CMK (cell line): ENCODE measurements at regions not wholly inside any gene's neighbourhood (a gene's known extent, or its start where the extent isn't known, plus 50 kb on each side); places are given as distances from the start of the nearest gene placed in this dataset.
"Not testable (repeated sequence)": the region's sequence is repeated elsewhere in the genome, so short reads cannot be mapped to it uniquely, and the experiment has no call there.

Experiments
- DNase-seq: peaks from one replicate; pipeline ENCODE4 v3.0.0-alpha.2; 2010; ENCODE audit warnings: low read depth

DNA sequence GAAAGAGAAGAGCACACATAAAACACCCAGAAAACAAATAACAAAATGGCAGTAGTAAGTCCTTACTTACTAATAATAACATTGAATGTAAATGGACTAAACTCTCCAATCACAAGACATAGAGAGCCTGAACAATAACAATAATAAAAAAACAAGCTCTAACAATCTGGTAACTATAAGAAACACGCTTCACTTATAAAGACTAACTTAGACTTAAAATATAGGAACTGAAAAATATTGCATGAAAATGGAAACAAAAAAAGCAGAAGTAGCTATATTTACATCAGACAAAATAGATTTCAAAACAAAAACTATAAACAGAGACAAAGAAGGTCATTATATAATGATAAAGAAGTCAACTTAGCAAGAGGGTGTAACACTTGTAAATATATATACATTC lies 83.1 kb upstream of the LYPLAL1 start:
- no peak for DNase-seq

DNA sequence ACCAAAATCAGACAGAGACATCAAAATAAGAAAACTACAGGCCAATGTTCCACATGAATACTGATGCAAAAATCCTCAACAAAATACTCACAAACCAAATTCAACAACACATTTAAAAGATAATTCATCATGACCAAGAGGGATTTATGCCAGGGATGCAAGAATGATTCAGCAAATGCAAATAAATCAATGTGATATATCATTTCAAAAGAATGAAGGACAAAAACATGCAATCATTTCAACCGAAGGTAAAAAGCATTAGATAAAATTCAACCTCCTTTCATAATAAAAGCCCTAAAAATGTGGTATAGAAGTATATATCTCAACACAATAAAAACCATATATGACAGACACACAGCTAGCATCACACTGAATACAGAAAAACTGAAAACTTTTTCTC lies 81.5 kb upstream of the LYPLAL1 start:
- no peak for DNase-seq

- no peak for DNase-seq
Observed at GRCh38 chr1:219099307-219099706, 74.4 kb upstream of the LYPLAL1 start.

GRCh38 chr1:219100059-219100458 lies 73.6 kb upstream of the LYPLAL1 start:
- no peak for DNase-seq

DNA sequence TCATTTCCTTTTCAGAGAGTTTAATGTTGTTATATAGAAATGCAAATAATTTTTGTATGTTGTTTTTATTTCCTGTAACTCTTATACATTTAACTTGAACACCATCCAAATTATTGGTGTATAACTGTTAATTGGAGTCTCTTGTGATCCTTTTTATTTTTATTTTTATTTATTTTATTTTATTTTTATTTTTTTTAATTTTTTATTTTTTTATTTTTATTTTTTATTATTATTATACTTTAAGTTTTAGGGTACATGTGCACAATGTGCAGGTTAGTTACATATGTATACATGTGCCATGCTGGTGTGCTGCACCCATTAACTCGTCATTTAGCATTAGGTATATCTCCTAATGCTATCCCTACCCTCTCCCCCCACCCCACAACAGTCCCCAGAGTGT lies 71.2 kb upstream of the LYPLAL1 start:
- not testable (repeated sequence) for DNase-seq

DNA sequence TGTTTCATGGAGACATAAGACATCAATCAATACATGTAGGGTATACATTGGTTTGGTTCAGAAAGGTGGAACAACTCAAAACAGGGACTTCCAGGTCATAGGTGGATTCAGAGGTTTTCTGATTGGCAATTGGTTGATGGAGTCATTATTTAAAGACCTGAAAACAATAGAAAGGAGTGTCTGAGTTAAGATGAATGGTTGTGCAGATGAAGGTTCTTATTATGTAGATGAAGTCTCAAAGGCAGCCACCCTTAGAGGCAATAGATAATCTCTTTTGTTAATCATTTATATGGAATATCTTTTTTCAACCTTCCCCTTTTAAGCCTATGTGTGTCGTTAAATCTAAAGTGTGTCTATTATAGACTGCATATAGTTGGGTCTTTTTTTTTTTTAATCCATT lies 67.8 kb upstream of the LYPLAL1 start:
- no peak for DNase-seq

DNA sequence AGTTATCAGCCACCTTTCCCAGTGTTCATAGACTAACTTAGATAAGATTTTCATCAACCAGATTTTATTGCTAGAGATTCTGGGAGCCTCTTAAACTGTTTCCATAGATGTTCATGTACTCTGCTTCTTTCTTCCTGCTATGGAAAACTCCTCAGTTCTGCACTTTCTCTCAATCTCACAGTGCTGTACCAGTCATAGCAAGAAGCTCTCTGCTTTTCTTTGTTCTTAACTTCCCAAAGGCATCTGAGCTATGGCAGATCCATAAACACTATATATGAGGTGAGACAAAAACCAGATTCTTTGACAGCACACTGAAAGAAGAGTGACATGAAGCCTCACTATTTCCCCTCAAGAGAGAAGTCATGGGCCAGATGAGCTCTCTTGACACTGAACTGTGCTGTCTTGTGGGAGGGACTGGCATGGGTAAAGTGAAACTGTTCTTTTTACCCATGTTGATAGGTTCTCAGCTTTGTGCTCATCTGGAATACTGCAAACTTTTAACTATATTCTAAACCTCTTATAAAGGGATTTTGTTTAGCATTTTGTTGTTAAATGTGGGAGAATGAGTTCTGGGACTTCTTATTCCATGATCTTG lies 64.2 kb upstream of the LYPLAL1 start:
- DNase-seq = no peak

DNA sequence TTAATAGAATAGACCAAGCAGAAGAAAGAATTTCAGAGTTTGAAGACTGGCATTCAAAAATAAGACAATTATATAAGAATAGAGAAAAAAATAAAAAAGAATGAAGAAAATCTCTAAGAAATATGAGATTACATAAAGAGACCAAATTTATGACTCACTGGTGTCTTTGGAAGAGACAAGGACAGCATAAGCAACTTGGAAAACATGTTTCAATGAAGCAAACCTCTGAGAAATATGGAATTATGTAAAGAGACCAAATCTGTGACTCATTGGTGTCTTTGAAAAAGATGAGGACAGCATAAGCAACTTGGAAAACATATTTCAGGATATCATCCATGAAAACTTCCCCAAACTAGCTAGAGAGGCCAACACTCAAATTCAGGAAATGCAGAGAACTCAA lies 60.4 kb upstream of the LYPLAL1 start:
- DNase-seq = no peak

DNA sequence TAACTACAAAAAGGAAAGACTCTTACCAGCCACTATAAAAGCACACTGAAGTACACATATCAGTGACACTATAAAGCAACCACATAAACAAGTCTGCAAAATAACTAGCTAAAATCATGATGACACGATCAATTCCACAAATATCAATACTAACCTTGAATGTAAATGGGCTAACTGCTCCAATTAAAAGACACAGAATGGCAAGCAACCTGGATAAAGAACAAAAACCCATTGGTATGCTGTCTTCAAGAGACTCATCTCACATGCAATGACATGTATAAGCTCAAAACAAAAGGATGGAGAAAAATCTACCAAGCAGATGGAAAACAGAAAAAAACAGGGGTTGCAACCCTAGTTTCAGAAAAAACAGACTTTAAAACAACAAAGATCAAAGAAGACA lies 59.7 kb upstream of the LYPLAL1 start:
- DNase-seq = no peak

DNA sequence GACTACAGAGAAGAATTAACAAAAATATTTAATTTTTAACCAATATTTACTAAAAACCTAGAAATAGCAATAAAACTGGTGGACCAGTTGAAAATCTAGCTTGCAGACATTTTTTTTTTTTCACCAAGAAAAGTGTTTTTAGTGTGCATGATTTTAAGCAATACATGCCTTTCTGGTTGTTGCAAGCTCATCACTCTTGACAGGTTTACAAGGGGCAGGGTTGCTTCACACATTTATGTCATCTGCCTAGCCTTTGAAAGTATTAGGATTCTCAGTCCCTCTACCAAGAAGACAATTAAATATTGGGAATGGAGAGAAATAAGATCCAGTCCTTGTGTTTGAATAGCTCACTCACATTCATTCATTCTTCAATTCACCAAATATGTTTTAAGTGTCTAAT lies 53.8 kb upstream of the LYPLAL1 start:
- DNase-seq = no peak

DNA sequence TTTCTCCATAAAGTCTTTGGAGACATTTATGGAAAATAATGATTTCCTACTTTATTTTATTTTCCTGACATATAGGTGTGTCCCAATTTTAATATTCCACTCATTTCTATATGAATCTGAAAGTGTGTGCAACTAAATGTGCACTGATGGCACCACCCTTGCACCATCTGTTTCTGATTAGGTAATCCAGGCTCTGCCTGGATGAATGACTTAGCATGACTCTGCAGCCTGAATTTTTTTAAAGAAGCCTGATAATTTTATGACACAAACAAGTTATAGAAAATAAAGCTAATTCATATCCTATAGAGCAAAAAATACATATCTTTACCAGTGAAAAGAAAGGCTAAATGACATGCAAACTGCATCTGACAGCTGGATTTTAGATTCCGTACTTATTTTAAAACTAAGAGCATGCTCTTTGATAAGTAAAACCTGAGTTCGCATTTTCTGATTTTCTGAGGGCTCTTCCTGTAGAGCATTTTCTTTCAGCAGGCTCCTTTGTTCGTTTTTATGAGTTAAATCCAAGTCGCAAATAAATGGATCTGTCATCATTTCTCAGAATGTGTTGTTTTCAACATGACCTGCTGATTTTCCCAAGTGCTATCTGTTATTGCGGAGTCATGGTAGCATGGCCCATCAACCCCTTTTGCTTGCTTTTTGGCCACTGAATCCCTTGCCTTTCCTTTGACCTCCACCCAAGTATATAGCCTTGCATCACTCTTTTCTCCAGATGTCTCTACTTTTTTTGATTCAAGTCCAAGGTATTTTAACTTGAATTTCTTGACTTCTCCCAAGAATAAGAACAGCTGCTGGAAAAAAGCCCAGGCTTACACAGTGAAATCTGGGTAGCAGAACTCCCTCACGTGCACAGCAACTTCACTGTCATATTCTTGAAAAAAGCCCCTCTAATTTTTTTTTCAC lies 52.8 kb upstream of the LYPLAL1 start:
- DNase-seq = no peak

- DNase-seq = no peak
Observed at GRCh38 chr1:219121679-219122078, 52.0 kb upstream of the LYPLAL1 start.

GRCh38 chr1:219123036-219123435 lies 50.6 kb upstream of the LYPLAL1 start:
- no peak for DNase-seq
